GM12875 (cell line): ENCODE measurements at regions not wholly inside any gene's neighbourhood (a gene's known extent, or its start where the extent isn't known, plus 50 kb on each side); places are given as distances from the start of the nearest gene placed in this dataset.

Experiments used
- H3K4me3 ChIP-seq: one replicate; pipeline ENCODE4 v1.5.1; 2011; ENCODE audit warnings: low read depth, low read length, control low read depth
- CTCF ChIP-seq: IDR thresholded peaks from 2 replicates; pipeline ENCODE4 v1.5.1; 2011; ENCODE audit warnings: low read depth, mild to moderate bottlenecking, control low read depth, inconsistent platforms, low read length, moderate library complexity, borderline replicate concordance; ENCODE audit not compliant: insufficient read depth

GRCh38 chr11:127268932-127269331 lies 268.4 kb upstream of the KIRREL3 start:
- no peak overlapping the region for H3K4me3 ChIP-seq
- TF ChIP-seq CTCF = no peak

GRCh38 chr11:127268521-127268920 lies 268.0 kb upstream of the KIRREL3 start:
- TF ChIP-seq CTCF = no peak
- H3K4me3 ChIP-seq = no peak overlapping the region

- H3K4me3 ChIP-seq = no peak overlapping the region
- TF ChIP-seq CTCF = no peak
Observed at GRCh38 chr11:127259102-127259501, 258.5 kb upstream of the KIRREL3 start.

GRCh38 chr11:127255209-127255608 lies 254.6 kb upstream of the KIRREL3 start:
- TF ChIP-seq CTCF = no peak
- no peak overlapping the region for H3K4me3 ChIP-seq

- no peak for TF ChIP-seq CTCF
- H3K4me3 ChIP-seq = no peak overlapping the region
Observed at GRCh38 chr11:127252321-127252720, 251.8 kb upstream of the KIRREL3 start.

- no peak for TF ChIP-seq CTCF
- no peak overlapping the region for H3K4me3 ChIP-seq
Observed at GRCh38 chr11:127249576-127249975, 249.0 kb upstream of the KIRREL3 start.

- TF ChIP-seq CTCF = no peak
- no peak overlapping the region for H3K4me3 ChIP-seq
Observed at GRCh38 chr11:127248476-127248875, 247.9 kb upstream of the KIRREL3 start.
